HG03280 (cell line): ENCODE measurements at regions not wholly inside any gene's neighbourhood (a gene's known extent, or its start where the extent isn't known, plus 50 kb on each side); places are given as distances from the start of the nearest gene placed in this dataset.
"Not testable (repeated sequence)": the region's sequence is repeated elsewhere in the genome, so short reads cannot be mapped to it uniquely, and the experiment has no call there.

ENCODE experiments used
- ATAC-seq: cut with Tn5 transposase; IDR thresholded peaks from one replicate; pipeline ENCODE4 v1.9.1; 2021; ENCODE audit warnings: mild to moderate bottlenecking, moderate library complexity; ENCODE audit not compliant: unreplicated experiment

DNA sequence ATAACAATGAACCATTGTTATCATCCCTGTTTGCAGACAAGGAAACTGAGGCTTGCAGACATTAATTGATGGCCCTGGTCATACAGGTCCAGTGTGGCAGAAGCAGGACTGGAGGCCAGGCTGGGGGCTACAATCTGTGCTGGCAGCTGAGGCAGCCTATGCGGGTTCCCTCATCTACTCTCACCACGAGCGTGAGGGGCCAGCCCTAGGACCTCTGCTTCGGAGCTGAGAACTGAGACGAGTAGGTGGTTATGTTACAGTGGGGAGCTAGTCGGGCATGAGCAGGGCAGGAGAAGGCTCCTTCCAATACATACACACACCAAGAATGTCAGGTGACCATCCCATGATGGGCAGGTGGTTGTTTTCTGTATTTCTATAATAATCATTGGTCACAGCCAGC, 82.2 kb upstream of the ASB18 start:
- ATAC-seq = no peak

- ATAC-seq = no peak
Measured at GRCh38 chr2:236348279-236348678, 84.1 kb upstream of the ASB18 start.

- ATAC-seq = no peak
Measured at GRCh38 chr2:236348976-236349375, 84.8 kb upstream of the ASB18 start.

GRCh38 chr2:236350426-236350825, 86.2 kb upstream of the ASB18 start:
- no peak for ATAC-seq

DNA sequence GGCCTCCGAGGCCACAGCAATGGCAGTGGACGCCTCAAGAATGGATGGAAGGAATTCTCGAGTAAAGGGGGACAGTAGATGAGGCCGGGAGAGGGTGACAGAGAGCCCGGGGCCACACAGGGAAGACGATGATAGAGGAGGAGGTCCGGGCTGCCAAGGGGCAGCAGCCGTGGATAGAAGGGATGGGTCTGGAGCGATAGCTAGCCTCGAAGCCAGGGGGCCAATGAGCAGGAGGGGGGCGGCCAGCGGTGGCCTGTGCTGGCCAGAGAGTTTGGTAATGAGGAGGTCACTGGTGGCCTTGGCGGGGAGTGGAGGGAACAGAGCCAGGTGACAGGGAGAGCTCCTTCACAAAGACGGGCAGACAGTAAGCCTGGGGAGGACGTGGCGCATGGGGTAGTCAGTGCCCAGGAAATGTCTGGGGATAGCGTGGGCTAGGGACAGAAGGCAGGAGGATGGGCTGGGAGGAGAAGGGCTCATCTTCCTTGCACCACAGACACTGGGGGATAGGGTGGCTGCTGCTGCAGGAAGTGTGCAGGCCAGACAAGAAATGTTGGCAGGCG, 87.8 kb upstream of the ASB18 start:
- no peak for ATAC-seq

DNA sequence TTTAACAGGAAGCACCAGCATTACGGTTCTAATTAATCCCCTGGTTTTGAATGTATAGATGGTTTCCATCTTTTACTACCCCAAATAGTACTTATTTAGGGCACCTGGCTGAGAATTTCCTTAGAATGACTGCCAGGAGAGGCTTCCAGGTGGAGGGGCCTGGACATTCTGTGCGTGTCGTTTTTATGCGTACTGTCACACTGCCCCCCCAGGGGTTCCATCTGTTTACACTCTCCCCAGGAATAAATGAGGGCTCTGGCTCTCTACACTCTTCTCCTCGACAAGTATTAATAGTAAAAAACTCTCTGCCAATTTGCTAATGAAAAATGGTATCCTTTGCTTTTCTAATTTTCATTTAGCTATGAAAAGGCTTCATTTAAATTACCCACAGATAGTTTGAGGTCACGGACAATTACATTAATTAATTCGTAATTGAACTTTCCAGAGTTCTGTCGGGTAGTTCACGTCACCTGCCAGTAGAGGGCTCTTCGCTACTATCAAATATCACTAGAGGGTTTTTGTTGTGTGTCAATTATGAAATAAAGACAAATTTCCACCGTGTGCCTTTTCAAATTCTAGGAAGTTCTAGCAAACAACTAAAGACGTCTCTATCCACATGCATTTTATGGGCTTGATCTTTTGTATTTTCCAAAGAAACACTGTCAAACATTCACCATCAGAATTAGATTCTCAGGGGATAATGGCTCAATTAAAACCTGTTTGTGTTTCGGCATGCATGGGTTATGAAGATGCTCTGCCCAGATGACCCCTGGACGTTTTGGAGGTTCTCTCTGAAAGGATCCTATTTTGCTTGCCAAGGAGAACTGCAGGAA, 88.8 kb upstream of the ASB18 start:
- ATAC-seq = no peak

GRCh38 chr2:236353594-236353942, 89.4 kb upstream of the ASB18 start:
- no peak for ATAC-seq

GRCh38 chr2:236354056-236354940, 90.1 kb upstream of the ASB18 start:
- ATAC-seq = no peak

DNA sequence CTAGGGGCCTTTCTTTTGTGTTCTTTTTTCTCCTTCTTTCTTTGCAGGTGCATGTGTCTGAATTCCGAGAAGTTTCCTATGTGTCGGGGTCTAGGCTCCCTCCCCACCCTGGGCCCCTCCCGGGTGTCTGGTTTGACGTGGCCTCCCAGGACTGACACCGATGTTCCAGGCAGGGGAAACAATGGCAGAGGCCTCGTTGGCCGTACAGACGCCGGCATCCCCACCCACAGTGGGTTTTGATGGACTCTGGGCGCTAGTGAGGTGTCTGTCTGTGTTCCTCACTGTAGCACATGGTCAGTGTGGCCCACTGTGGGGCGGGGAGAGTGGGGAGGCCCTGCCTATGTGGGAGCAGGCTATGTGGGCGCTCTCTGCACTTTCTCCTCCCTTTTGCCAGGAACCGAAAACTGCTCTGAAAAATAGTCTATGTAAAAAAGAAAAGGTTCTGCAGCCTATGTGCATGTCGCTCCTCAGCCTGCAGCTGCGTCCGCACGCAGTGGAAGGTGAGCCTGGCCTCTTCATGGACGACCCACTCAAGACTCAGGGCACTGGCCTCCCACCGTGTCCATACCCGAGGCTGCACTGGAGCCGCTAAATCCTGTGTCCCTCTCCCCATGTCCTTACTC, 90.9 kb upstream of the ASB18 start:
- no peak for ATAC-seq

DNA sequence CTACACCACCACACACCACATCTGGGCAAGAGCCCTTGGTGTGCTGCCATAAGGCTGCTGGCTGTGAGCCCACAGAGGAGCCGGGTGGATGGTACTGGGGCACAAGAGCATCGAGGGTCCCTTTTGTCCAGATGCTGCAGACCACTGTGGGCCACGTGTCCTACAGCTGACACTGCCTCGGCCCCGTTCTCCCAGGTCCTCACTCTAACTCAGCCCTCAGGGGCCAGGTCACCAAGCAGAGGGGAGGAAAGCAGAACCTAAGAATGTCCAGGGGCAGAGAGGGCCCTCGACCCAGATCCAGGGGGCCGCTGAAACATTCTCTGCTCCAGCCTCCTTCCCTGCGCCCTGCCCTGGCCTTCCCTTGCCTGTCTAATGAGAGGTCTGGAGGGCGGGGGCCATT, 91.7 kb upstream of the ASB18 start:
- ATAC-seq = no peak

GRCh38 chr2:236356321-236356720, 92.1 kb upstream of the ASB18 start:
- not testable (repeated sequence) for ATAC-seq

GRCh38 chr2:236358482-236358881, 94.3 kb upstream of the ASB18 start:
- not testable (repeated sequence) for ATAC-seq

- no peak for ATAC-seq
Measured at GRCh38 chr2:236359426-236360045, 95.3 kb upstream of the ASB18 start.

- no peak for ATAC-seq
Measured at GRCh38 chr2:236360496-236360895, 96.3 kb upstream of the ASB18 start.

- ATAC-seq = no peak
Measured at GRCh38 chr2:236363711-236364277, 99.6 kb upstream of the ASB18 start.

DNA sequence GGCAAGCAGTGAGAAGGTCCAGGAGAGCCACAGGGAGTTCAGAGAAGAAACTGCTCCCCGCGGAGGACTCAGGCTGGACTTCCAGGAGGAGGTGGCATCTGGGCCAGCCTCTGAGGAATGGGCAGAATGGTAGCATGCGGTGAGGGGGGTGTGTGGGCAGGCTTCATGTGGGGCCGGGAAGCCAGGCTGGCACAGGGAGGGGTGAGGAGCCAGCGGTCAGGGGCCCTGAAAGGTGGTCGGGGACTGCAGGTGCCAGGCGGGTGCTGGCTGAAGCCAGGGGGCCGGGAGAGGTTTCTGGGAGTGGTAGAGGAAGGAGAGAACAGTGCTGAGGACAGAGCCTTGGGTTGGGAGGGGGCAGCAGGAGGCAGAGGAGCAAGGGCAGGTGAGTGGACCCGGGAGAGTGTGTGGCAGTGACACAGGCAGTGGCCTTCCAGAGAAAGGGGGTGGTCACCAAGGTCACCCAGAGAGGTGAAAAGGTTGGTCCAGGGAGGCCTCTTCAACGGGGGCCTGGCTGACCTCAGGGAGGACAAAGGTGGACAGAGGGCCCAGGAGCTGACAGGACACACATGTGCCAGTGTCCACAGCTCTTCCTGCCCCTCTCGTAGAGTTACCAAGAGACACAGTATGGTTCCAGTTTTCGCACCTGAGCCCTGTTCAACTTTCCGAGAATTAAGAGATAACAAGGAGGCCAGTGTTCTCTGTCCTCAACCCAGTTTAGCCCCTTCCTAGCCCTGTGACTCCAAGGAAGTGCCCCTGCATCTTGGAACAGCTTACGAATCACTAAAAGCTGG, 101.2 kb upstream of the ASB18 start:
- ATAC-seq = no peak

DNA sequence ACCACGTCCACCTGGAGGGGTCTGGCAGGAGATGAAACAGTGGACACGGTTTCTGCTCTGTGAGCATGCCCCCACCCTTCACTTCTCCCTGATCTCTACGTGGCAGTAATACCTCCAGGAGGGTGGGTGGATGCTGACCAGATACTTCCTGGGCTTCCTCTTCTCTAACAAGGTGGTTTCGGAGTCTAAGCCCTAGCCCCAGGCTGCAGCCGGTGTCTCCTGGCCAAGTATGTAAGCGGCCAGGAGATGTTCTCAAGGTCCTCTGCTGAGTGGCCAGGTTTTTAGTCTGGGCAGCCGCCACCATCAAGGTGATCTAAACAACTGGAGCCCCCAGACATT, 101.8 kb upstream of the ASB18 start:
- ATAC-seq = no peak

- no peak for ATAC-seq
Measured at GRCh38 chr2:236366397-236366796, 102.2 kb upstream of the ASB18 start.

DNA sequence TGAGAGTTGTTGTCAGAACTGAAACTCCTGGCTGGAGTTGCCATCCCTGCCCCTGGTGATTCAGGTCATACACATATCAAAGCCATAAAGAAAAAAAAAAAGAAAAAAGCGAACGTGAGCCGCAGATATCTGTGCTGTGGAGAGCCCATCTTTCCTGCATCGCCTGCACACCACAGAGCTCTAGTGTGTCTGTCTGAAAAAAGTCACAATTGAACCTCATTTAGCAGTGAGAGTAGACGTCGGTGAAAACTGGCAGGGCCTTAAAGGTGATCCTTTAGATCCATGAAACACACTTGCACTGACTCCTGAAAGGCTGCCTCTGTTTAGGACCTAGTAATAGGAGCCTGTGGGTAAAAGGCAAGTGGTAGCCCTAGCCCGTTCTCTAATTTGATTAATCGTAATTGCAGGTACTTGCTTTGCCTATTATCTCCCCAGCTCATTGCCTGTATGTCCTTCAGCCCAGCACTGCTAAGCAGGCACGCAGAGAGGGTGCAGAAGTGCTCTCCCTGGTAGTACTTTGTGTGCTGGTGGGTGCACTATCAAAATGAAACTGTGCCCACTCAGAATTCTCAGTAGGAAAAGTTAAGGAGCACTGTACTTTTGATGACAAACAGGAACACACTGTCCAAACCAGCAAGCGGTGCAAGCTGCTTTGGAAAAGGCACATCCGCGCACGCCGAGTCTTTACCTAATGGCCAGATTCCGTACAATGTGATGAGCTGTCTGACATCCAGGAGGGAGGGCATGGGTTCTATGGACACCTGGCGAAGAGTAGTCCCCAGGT, 103.5 kb upstream of the ASB18 start:
- no peak for ATAC-seq
